BE2C (cell line): ENCODE measurements at regions not wholly inside any gene's neighbourhood (a gene's known extent, or its start where the extent isn't known, plus 50 kb on each side); places are given as distances from the start of the nearest gene placed in this dataset.

Experiments
- DNase-seq: peaks from one replicate; pipeline ENCODE4 v3.0.0-alpha.2; 2020
- H3K27me3 ChIP-seq: fragments of 250-450 bp; sonication (Bioruptor Pico); 2 replicates; pipeline ENCODE4 v1.5.1; 2020; ENCODE audit warnings: mild to moderate bottlenecking
- H3K36me3 ChIP-seq: fragments of 250-450 bp; sonication (Bioruptor Pico); 2 replicates; pipeline ENCODE4 v1.5.1; 2020; ENCODE audit warnings: mild to moderate bottlenecking
- H3K4me1 ChIP-seq: fragments of 250-450 bp; sonication (Bioruptor Pico); 2 replicates; pipeline ENCODE4 v1.5.1; 2020
- H3K4me3 ChIP-seq: 2 replicates; pipeline ENCODE4 v1.5.1; 2011; ENCODE audit warnings: low read depth, low read length
- H3K9me3 ChIP-seq: fragments of 250-450 bp; sonication (Bioruptor Pico); 2 replicates; pipeline ENCODE4 v1.5.1; 2020
- CTCF ChIP-seq: IDR thresholded peaks from 2 replicates; pipeline ENCODE4 v1.5.1; 2012; ENCODE audit warnings: mild to moderate bottlenecking, low read depth, low read length

GRCh38 chr2:6645672-6646071 lies 220.0 kb downstream of the CMPK2 start:
- Histone ChIP-seq H3K36me3 (no peaks in the 10 kb centered on the region), H3K4me3 (no peak overlapping the region), H3K4me1 (peaks cover 12% of the 10 kb centered on the region), H3K9me3 (no peaks in the 10 kb centered on the region), H3K27me3 (no peaks in the 10 kb centered on the region)
- peak; percentile 64 for DNase-seq
- TF ChIP-seq CTCF: 0 out of 2 replicates have a peak, but pooled peaks have one; percentile 12

- no peaks in the 10 kb centered on the region for H3K36me3 ChIP-seq
- H3K4me1 ChIP-seq: peaks cover 12% of the 10 kb centered on the region
- H3K4me3 ChIP-seq: no peak overlapping the region
- no peak for DNase-seq
- TF ChIP-seq CTCF: no peak
- H3K27me3 ChIP-seq: no peaks in the 10 kb centered on the region
- no peaks in the 10 kb centered on the region for H3K9me3 ChIP-seq
Measured at GRCh38 chr2:6647046-6647445, 218.7 kb downstream of the CMPK2 start.

- H3K27me3 ChIP-seq: no peaks in the 10 kb centered on the region
- H3K9me3 ChIP-seq: no peaks in the 10 kb centered on the region
- peaks cover 12% of the 10 kb centered on the region for H3K4me1 ChIP-seq
- DNase-seq: no peak
- no peak for TF ChIP-seq CTCF
- H3K36me3 ChIP-seq: no peaks in the 10 kb centered on the region
- no peak overlapping the region for H3K4me3 ChIP-seq
Measured at GRCh38 chr2:6648596-6649247, 217.0 kb downstream of the CMPK2 start.

- no peak for DNase-seq
- no peaks in the 10 kb centered on the region for H3K36me3 ChIP-seq
- H3K27me3 ChIP-seq: no peaks in the 10 kb centered on the region
- no peak overlapping the region for H3K4me3 ChIP-seq
- no peak for TF ChIP-seq CTCF
- H3K4me1 ChIP-seq: peaks cover 9% of the 10 kb centered on the region
- H3K9me3 ChIP-seq: no peaks in the 10 kb centered on the region
Measured at GRCh38 chr2:6650311-6650710, 215.4 kb downstream of the CMPK2 start.

GRCh38 chr2:6652251-6652650 lies 213.5 kb downstream of the CMPK2 start:
- Histone ChIP-seq H3K4me1 (no peaks in the 10 kb centered on the region), H3K9me3 (no peaks in the 10 kb centered on the region), H3K36me3 (no peaks in the 10 kb centered on the region), H3K4me3 (no peak overlapping the region), H3K27me3 (no peaks in the 10 kb centered on the region)
- no peak for DNase-seq
- TF ChIP-seq CTCF: no peak

- no peaks in the 10 kb centered on the region for H3K27me3 ChIP-seq
- TF ChIP-seq CTCF: no peak
- H3K4me3 ChIP-seq: no peak overlapping the region
- no peaks in the 10 kb centered on the region for H3K9me3 ChIP-seq
- DNase-seq: no peak
- H3K36me3 ChIP-seq: no peaks in the 10 kb centered on the region
- no peaks in the 10 kb centered on the region for H3K4me1 ChIP-seq
Measured at GRCh38 chr2:6653281-6653750, 212.4 kb downstream of the CMPK2 start.
